Superior temporal gyrus (tissue), 1 donor: ENCODE measurements at regions not wholly inside any gene's neighbourhood (a gene's known extent, or its start where the extent isn't known, plus 50 kb on each side); places are given as distances from the start of the nearest gene placed in this dataset.

ENCODE experiments used
- DNase-seq: peaks from one replicate; pipeline ENCODE4 v3.0.0-alpha.2; 2016; ENCODE audit errors: extremely low spot score

DNA sequence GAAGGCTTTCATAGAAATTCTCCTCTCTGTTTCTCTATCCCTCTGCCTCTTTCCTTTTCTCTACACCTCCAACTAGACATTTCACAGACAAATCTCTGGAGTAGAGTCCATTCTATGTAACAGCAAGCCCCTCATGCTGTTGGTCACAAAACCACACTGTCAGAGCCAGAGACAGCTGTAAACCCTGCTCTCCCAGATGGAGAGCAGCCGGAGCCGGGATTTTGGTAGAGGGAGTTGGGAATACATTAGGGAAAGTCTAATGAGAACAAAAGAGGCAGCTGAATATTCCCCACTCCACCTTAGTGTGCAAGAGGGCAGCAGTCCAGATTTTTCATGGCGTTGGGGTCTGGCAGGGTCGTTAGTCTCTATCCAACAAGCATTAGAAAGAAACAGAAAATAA, 68.3 kb upstream of the EDN1 start:
- DNase-seq = no peak

DNA sequence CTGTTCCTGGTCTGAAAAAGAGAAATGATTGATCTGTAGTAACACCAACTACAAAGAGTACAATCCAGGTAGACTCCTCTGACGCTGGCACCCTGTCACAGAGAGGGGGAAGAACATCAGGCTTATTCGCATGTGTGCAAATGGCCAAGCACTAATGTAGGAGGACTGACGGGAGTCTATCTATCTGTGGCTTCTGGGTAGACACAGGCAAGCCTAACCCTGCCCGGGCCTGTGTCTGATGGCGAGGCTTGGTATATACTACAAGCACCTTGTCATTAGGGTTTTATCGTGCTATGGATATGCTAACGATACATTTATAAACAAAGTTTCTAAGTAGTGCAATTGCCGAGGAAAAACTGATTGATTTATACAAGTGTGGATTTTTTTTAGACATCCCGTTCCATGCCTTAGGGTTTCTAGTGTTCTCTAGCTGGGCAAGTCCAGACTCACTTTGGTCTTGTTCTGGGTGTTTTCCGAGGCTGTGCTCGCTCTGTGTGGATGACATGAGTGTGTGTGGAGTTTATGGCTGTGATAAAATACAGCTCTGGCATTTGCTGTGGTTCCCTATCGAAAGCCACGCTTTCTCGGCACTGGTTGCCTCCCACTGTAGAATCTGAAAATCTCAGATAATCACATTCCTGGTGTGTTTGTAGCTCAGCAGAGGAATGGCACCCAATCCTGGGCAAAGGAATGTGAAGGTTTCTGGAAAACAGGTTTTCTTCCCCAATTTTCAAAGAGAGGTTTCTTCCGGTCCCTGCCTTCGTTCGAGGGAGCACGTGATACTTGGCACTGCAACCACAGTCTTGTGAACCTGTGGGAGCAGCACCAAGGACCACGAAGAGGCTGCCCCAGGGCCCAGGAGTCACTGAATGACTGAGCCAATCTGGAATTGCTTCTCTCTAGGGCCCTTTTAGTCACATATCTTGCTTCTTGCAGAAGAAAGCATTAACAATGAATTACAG, 67.5 kb upstream of the EDN1 start:
- no peak for DNase-seq

DNA sequence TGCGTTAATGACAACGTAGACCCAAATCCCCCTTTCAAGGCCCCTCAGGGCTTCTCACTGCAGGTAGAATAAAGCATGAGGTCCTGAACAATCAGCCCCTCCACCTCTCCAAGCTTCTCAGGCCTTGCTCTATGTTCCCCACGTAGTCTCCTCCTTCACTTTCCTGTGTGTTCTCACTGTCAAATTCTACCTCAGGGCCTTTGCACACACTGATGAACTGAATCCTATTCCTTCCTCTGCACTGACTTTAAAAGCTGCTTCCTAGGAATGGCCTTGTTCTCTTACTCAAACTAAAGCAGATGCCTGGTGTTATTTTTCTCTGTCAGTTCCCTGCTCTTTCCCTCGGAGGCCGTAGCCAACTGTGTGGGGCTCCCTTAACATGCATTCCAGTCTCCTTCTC, 66.8 kb upstream of the EDN1 start:
- no peak for DNase-seq

DNA sequence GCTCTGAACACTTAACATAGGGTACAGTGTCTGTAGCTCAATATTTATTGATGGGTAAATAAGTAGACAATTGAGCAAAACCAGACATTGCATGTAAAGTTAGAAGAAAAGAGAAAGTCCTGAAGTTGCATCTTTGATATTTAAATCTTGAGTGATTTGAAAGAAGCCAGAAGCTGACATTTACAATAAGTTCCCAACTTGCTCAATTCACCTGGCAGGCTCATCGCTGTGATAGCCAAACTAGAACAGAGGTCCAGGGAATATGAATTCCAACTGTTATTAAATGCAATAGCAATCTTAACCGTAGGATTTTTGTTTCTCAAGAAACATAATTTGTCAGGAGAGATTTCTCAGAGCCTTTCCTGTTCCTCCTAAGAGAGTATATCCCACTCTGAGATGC, 65.9 kb upstream of the EDN1 start:
- no peak for DNase-seq

DNA sequence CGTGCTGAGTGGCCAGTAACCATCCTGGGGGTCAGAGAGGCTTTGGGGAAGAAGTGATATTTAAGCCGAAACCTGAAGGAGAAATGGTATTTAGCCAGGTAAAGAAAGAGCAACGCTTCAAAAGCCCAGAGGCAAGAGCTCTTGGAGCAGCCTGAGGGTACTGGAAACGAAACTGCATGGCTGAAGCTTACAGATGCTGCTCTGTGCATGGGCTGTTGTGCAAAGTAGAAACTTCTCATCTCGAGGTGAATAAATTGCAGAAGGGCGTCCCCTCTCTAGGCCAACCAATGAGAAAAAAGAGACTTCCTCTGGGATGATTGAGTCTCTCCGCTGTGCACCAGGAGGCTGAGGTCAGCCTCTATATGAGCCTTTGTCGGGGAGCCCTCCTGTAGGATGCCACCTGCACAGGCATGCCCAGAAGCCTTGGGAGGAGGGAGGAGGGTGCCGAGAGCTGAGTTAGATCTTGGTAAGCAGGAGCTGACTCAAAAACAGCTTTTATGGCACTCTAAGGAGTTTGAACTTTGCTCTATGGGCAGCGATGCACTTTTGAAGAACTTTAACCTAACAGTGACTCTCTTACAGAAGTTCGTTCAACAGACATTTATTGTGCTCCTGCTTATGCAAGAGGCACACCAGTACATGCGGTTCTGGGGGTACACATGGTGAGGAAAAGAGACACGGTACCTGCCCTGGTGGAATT, 61.6 kb upstream of the EDN1 start:
- DNase-seq = no peak

DNA sequence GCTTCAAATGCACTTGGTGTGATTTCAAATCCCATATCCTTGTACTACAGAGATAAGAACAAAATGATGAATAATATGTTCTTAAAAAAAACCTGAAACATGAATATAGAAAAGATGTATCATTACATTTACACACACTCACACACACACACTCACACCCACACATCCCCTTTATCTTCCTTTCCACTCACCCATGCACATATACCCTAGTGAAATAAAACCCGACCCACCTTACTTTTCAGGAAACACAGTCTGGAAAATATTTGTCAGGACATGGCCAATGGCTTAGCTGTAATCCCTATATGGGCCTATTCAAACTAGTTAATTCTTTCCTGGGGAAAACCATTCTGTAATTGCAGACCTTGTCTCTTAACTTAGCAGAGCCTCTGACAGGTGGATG, 60.8 kb upstream of the EDN1 start:
- no peak for DNase-seq

DNA sequence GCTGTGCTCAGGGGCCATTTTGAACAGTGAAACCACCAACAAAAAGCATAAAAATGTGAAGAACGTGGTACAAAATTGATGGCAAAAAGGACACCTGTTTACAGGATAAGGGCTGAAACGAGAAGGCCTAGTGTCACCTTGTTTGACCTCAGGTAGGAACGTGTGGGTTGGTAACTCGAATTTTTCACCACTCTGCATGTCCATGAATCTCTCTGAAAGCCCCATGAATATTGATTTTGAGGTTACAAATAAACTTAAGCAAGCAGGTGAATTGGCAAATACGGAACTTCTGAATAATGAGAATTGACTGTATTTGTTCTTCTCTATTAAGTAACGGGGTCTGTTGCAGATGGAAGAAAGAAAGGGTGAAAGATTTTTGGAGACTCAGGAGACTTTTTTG, 59.6 kb upstream of the EDN1 start:
- no peak for DNase-seq

DNA sequence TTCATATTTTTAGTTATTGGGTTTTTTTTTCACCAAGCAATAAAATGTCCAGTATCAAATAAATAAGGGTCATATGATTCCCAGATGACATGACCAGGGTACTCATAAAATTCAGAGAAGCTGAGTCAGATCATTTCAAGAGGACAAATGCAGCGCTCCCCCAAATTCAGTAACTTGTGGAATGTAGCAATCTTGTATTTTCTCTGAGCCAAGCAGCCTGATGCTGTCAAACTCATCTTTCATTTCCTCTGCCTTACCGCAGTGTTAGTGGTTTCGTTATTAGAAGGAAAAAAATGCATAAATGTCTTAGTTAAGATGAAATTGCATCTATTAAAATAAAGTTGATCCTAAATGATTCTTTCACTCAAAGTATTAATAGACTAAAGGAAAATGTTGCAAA, 57.8 kb upstream of the EDN1 start:
- no peak for DNase-seq

DNA sequence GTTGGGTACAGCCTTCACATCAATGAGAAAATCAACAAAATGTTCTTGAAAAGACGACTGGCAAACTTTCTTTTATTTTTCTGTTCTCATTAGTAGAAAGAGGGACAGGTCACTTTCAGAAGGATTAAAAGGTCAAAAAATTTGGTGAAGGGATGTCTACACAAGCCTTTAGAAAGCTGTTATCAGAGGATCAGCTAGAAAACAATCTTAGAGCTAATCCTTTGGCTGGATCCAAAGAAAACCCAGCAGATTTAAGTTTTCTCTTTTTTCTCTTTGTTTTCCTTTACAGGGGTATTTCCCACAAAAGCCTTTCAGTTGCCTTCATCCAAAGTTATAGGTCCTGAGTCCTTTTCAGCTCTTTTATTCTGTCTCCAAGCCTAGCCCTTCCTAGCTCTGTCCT, 57.3 kb upstream of the EDN1 start:
- DNase-seq = no peak

DNA sequence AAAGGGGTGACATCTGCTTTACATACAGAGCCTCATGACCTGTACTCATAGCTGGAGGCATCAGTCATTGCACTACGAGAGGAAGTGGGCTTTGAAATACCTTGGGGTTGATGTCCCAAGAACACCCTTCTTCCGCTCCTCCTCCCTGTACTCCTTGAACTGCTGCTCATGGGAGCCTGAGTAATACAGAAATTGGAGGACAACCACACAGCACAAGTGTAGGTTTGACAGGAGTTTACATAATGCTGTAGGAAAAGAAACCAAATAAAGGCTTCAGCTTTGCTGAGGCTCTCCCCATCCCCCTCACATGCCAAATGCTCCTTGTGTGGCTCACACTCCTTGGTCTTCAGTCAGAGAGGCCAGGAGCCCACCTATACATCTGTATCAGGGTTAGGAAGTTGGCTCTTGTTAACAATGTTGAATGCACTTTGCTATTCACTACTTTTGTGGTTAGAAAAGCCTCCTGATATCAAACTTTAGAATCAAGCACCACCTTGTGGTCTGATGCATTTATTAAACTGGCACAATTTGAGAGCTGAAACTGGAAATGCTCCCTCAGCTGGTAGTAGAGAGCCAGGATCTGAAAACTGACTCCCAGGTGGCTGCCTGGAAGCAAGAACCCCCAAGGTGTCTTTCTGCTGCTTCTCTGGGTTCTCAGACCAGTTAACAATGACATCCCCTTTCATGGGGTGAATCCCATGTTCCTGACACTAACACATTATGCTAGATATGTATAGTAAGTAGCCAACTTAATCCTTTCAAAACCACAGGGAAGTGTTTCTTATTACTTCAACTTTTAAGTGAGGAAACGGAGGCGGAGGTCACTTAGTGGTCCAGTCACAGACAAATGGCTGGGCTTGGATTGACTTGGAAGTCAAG, 56.2 kb upstream of the EDN1 start:
- DNase-seq = peak; percentile 97

DNA sequence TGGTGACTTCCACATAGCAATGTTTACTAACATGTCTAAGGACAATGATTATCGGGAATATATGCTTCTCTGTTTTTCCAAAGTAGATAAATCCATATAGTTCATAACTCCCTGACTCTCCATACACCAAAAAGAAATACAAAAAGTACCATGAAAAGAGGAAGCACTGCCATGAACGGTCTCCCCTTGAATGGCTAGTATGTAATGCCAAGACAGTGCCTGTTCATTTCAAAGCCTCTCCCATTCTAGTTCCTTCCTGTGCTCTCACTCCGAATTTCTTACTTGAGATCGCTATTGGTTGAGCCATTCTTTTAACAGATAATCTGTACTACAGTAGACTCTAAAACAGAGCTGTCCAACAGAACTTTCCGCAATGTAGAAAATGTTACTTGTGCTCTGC, 54.8 kb upstream of the EDN1 start:
- DNase-seq = no peak

DNA sequence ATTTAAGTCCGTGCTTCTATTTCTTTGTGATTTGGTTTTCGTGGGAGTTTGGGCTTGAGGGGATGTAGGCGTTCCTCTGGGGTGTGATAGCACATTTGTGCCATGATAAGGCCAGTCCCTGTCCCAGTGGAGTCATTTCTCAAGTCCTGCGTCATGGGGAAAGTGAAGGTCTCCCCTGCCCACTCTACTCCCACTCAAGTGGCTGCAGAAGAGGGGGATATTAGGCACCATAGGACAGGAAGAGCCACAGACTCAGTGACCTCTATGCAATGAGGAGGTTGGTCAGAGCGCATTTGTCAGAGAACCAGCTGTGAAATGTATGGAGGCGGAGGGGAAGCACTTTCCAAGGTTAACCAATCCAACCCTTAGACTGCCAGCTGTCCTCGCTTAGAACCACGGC, 51.9 kb upstream of the EDN1 start:
- DNase-seq = no peak
